ENCODE measurements at regions not wholly inside any gene's neighbourhood (a gene's known extent, or its start where the extent isn't known, plus 50 kb on each side); places are given as distances from the start of the nearest gene placed in this dataset.

DNA sequence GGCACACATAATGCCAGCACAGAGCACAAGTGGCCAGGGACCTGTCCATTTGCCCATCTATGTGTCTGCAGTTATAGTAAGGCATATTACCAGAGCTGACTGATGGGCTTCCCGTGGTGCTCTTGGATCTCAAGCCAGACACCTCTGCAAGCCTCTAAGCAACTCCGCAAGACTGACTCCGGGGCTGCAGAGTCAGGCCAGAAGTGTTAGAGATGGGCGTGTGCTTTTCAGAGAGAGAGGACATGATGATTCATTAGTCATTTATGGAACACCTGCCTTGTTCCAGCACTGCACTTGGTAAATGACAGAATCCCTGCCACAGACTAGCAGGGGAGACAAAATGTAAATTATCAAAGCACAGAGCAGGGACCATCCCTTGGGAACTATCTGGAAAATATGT lies 559.0 kb downstream of the PDCD6IP start:
- Mint-ChIP-seq H3K36me3 (ENCODE audit: insufficient read depth) (no peaks in the 10 kb centered on the region), H3K27ac (no peak overlapping the region), H3K4me1 (ENCODE audit: low read depth) (peaks cover 7% of the 10 kb centered on the region), H3K9me3 (ENCODE audit: low read depth) (no peaks in the 10 kb centered on the region), H3K4me3 (ENCODE audit: low read depth) (no peak overlapping the region), H3K27me3 (peaks cover 39% of the 10 kb centered on the region)
- DNase-seq (ENCODE audit: low spot score, unreplicated experiment) = no peak
- TF ChIP-seq, protein P1, sequence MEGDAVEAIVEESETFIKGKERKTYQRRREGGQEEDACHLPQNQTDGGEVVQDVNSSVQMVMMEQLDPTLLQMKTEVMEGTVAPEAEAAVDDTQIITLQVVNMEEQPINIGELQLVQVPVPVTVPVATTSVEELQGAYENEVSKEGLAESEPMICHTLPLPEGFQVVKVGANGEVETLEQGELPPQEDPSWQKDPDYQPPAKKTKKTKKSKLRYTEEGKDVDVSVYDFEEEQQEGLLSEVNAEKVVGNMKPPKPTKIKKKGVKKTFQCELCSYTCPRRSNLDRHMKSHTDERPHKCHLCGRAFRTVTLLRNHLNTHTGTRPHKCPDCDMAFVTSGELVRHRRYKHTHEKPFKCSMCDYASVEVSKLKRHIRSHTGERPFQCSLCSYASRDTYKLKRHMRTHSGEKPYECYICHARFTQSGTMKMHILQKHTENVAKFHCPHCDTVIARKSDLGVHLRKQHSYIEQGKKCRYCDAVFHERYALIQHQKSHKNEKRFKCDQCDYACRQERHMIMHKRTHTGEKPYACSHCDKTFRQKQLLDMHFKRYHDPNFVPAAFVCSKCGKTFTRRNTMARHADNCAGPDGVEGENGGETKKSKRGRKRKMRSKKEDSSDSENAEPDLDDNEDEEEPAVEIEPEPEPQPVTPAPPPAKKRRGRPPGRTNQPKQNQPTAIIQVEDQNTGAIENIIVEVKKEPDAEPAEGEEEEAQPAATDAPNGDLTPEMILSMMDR (IDR thresholded peaks at IDR 0.05; ENCODE audit: unreplicated experiment) = no peak

DNA sequence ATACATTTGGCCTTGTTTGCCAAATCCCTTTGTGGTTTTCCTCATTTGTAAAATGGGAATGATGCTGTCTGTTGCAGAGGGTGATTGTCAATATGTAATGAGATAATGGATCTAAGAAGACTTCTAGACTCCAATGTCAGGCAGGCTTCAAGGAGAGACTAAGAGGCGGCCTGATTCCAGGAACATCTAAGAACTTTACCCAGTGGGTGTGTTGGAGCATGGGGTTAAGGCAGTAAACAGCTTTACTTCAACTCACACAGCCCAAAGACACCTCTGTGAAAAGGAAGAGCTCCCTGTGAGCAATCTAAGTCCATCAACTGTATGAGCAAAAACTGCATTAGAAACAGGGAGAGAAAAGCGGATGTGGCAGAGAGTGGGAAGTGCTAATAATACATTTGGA lies 560.6 kb downstream of the PDCD6IP start:
- H3K4me3 Mint-ChIP-seq (ENCODE audit: low read depth) = no peak overlapping the region
- no peak overlapping the region for H3K27ac Mint-ChIP-seq
- TF ChIP-seq, protein P1 (IDR thresholded peaks at IDR 0.05; ENCODE audit: unreplicated experiment) = no peak
- H3K9me3 Mint-ChIP-seq (ENCODE audit: low read depth) = peaks cover 3% of the 10 kb centered on the region
- DNase-seq (ENCODE audit: low spot score, unreplicated experiment) = no peak
- H3K4me1 Mint-ChIP-seq (ENCODE audit: low read depth) = no peaks in the 10 kb centered on the region
- H3K36me3 Mint-ChIP-seq (ENCODE audit: insufficient read depth) = no peaks in the 10 kb centered on the region
- peaks cover 45% of the 10 kb centered on the region for H3K27me3 Mint-ChIP-seq

DNA sequence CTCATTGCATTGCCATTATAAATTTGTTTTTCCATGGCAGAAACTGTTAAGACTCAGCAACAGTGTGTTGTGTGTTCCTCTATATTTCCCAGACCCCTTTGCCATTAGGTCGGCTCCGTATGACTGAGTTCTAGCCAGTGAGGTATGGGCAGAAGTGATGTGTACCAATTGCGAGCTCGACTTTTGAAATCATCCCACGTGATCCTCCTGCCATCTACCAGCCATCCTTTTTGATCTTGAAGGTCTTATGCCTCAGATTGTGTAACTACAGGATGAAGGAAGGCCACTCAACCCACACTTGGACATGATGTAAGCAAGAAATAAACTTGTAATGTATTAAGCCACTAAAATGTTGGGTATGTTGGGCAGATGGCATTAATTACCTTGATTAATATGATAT lies 562.3 kb downstream of the PDCD6IP start:
- no peaks in the 10 kb centered on the region for H3K4me1 Mint-ChIP-seq (ENCODE audit: low read depth)
- no peak for DNase-seq (ENCODE audit: low spot score, unreplicated experiment)
- TF ChIP-seq, protein P1 (IDR thresholded peaks at IDR 0.05; ENCODE audit: unreplicated experiment) = no peak
- H3K9me3 Mint-ChIP-seq (ENCODE audit: low read depth) = peaks cover 3% of the 10 kb centered on the region
- H3K27me3 Mint-ChIP-seq = peaks cover 45% of the 10 kb centered on the region
- H3K27ac Mint-ChIP-seq = no peak overlapping the region
- H3K36me3 Mint-ChIP-seq (ENCODE audit: insufficient read depth) = no peaks in the 10 kb centered on the region
- no peak overlapping the region for H3K4me3 Mint-ChIP-seq (ENCODE audit: low read depth)

DNA sequence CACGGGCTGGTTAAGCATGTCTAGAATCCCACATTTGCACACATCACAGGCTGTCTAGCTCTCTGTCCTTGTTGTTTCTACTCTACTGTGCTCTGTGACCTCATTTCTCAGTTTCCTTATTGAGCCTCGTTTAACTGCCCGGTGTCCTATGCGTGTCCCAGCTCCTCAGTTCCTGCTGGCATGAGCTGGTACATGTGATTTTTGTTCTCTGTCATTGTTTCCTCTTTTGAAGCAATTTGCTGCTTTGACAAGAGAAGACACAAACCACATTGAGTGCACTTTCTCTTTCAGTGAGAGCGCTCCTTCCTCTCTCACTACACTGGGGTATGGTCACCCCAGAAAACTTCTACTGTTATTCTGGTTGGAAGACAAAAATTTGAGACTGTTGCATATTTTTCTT lies 563.5 kb downstream of the PDCD6IP start:
- Mint-ChIP-seq H3K4me3 (ENCODE audit: low read depth) (no peak overlapping the region), H3K4me1 (ENCODE audit: low read depth) (no peaks in the 10 kb centered on the region), H3K9me3 (ENCODE audit: low read depth) (peaks cover 3% of the 10 kb centered on the region), H3K36me3 (ENCODE audit: insufficient read depth) (no peaks in the 10 kb centered on the region), H3K27ac (no peak overlapping the region), H3K27me3 (peaks cover 36% of the 10 kb centered on the region)
- DNase-seq (ENCODE audit: low spot score, unreplicated experiment) = no peak
- TF ChIP-seq, protein P1 (IDR thresholded peaks at IDR 0.05; ENCODE audit: unreplicated experiment) = no peak

DNA sequence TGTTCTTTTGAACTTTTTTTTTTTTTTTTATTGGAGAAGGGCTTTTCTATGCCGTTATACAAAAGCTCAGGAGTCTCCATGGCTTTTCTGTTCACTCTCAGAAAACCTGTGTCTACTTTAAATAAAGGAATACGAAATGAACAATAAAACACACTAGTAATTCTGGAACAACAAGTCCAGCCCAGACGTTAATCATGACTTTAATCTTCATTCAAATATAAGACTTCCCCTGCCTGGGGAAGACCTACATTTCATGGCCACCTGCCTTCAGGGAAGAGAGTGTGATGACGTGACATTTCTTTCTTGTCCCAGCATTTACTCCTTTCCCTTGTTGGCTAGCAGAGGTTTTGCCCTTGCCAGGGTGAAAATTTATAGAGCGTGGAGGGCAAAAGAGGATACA lies 564.5 kb downstream of the PDCD6IP start:
- H3K4me3 Mint-ChIP-seq (ENCODE audit: low read depth) = no peak overlapping the region
- H3K27me3 Mint-ChIP-seq = peaks cover 28% of the 10 kb centered on the region
- no peak overlapping the region for H3K27ac Mint-ChIP-seq
- no peaks in the 10 kb centered on the region for H3K4me1 Mint-ChIP-seq (ENCODE audit: low read depth)
- peaks cover 3% of the 10 kb centered on the region for H3K9me3 Mint-ChIP-seq (ENCODE audit: low read depth)
- no peaks in the 10 kb centered on the region for H3K36me3 Mint-ChIP-seq (ENCODE audit: insufficient read depth)
- DNase-seq (ENCODE audit: low spot score, unreplicated experiment) = no peak
- TF ChIP-seq, protein P1 (IDR thresholded peaks at IDR 0.05; ENCODE audit: unreplicated experiment) = no peak
